ENCODE measurements at regions not wholly inside any gene's neighbourhood (a gene's known extent, or its start where the extent isn't known, plus 50 kb on each side); places are given as distances from the start of the nearest gene placed in this dataset.

DNA sequence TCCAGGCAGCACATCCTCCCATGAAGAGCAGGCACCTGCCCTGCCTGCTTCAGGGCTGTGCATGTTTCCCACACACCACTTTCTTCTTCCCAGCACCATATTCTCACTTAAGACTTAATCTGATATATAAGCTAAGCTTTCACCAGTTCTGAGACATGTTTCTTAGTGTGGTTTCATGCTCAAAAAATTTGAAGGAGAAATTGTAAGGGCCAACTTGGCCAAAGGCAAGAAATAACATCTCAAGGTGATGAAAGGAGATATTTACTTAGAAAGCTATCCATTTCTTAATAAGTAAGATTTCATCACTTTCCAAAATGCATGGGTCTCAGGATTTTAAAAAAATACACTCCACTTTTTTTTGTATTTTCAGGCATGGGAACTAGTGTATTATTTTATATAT, 468.1 kb upstream of the AKR1E2 start:
- DNase-seq (ENCODE audit: low read depth in 4 of 4, low spot score in 3 of 4), result no peak

DNA sequence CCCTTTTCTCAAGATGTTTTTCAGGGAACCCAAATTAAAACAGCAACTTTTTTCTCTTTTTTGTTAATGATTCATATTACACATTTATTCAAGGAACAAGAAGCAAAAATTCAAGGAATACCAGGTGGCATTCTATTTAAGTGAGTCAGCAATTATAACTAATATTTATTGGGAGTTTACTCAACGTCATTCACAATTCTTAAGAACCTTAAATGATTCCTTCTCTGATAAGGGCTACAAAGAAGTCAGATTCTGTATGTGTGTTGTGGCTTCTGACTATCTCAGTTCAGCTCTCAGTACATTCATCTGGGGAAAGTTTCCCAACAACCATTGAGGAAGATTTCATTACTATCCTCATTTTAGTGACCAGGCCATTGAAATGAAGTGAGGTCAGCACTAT, 470.7 kb upstream of the AKR1E2 start:
- DNase-seq (ENCODE audit: low read depth in 4 of 4, low spot score in 3 of 4), result no peak

DNA sequence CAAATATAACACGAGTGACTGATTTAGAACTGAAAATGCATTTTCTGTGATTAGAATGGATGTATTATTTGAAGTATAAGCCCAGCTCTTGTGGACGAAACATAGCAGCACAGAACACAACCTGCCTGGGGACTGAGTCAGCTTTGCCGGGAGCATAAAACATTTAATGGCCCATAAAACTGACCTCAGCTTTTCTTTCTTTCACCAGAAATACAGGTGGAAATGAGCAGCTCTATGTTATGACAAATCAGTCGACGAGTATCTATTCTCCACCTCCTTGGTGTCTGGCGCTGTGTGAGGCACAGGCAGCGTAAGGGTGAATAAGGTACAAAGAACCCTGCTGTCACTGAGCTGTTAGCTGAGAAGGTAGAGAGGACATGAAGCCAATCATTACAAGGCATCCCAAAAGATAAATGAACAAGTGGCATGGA, 471.6 kb upstream of the AKR1E2 start:
- no peak for DNase-seq (ENCODE audit: low read depth in 4 of 4, low spot score in 3 of 4)

DNA sequence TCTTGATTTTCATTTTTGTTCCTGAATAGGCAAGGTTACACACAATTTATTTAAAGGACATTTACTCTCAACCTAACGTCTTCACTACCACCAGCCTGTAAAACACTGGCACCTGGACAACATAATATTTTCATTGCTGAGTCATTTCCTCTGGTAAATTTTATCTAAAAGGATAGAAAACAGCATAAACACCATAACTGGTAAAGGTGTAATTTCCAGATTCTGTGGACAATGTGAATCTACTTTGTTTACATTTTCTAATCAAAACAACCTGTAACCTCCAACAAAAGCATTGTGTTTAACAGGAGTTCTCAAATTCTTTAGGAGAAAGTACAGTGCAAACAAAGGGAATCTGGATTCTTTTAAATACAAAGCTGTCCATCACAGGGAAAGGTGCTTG, 472.0 kb upstream of the AKR1E2 start:
- DNase-seq (ENCODE audit: low read depth in 4 of 4, low spot score in 3 of 4), result no peak

DNA sequence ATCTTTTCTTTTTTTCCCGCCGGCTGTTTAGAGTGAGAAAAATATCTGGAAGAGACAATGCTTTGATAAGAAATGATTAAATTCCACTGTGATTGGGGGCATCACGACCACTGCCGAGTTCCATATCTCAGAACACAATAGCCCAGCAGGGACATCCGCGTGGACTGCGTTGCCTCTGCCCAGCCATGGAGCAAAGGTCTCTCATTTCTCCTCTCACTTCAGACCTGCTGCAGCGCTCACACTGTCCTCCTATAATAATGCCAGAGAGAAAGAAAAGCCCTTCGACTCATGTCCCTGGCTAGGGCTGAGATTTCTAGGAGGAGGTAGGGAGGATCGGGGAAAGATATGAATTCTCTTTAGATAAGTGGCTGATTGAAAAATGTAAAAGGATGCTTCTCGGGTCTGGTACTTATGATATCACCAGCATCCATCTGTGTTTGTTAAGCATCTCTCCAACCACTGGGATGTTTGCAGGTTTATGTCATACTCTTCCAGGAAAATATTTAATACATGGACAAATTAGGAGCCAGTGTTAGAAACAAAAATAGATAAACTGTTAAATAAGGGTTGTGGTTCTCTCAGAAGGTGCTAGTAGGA, 472.9 kb upstream of the AKR1E2 start:
- no peak for DNase-seq (ENCODE audit: low read depth in 4 of 4, low spot score in 3 of 4)

DNA sequence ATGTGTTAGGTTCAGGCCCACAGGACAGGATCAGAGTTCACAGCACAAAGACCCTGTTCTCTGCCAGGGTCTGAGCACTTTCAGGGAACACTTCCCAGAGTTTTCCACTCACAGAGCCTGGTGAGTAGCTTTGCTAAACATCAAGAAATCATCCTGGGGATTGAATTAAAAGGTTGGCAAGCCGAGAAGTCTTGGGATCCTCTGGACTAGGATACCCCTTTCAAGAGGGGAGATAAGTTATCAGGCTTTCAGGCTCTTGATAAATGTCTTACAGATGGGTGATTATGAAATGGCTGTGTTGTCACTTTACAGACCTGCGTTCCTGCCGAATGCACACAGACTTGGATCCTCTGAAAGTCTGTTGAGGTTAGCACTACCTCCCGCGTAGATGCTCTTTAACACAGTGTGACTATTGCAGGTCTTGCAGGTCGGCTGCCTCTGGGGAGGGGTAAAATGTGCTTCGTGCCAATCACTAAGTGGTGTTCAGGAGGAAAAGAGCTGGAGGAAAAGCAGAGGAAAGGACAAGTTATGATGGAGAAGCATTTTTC, 473.5 kb upstream of the AKR1E2 start:
- no peak for DNase-seq (ENCODE audit: low read depth in 4 of 4, low spot score in 3 of 4)

DNA sequence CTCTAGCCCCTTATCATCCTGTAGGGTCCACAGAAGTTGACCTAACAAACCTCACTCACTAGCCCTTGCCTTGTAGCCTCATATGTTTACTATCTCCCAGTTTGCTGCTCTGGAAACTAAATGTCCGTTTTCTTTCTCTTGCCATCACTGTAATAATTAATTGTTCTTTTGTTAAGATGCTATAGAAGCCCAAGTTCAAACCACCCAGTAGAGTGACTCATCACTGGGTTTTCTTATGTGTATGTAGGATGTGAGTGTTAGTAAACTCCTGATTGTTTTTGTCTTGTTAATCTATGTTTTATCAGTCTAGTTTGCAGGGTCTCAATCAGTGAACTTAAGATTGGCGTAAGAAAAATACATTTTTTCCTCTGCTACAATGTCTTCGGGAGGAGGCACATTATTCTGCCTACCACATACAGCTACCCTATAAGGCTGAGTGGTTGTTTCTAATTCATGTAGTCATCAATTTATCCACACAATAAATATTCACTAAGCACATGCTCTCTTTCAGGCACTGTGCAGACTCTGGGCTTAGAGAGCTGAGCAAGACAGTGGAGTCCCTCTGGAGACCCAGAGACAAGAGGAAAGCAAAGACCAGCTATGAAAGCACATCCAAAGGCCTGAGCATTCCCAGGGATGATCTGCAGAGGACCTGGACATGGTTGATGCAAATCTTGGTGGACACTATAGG, 474.1 kb upstream of the AKR1E2 start:
- DNase-seq (ENCODE audit: low read depth in 4 of 4, low spot score in 3 of 4), result no peak

DNA sequence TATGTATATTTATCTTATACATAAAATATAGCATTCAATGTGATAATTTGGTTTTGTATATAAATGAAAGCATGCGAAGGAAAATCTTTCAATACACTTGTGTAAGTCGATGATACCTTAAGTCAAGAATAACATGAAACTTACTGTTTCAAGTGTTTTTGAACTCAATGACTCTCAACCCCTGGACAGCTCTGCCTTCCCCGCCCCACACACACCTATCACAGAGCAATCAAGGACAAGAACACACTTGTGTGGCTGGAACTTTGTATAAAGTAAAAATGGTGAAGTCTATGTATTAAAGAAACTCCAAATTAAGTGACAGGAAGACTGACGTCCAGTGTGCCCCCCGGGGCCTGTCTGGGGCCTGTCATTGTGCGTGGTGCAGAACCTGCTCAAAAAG, 478.6 kb upstream of the AKR1E2 start:
- DNase-seq (ENCODE audit: low read depth in 4 of 4, low spot score in 3 of 4), result no peak

DNA sequence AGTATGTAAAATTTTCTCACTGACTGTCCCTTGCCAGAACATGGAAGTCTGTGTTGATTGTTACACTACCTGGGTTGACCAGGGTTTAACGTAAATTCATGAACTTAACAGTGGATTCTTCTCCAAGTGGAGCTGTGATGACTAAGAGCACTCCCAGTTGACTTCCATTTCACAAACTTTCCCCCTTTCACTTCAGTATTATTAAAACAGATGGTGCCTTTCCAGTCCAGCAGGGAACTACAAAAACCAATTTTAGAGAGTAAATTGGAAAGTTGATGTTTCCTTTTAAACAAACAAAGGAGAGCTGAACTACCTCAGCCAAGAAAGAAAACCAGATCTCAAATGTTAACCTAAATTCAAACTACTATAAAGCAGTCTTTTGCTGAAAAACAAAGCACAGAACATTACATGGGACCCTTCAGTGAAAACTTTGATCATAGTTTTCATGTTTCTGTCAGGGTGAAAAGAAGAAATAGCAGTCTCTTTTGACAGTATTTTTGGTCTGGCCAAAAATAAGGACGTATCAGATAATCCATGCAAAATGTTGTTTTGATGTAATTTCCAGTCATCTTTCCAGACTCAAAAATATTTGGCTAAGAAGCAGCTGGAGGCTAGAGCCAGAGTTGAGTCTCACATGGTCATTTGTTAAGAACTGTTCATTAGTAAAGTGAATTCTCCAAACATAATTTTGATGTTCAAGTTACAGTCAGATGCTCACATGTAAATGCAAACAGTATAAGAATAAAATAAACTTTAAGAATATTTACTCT, 479.9 kb upstream of the AKR1E2 start:
- DNase-seq (ENCODE audit: low read depth in 4 of 4, low spot score in 3 of 4), result no peak

DNA sequence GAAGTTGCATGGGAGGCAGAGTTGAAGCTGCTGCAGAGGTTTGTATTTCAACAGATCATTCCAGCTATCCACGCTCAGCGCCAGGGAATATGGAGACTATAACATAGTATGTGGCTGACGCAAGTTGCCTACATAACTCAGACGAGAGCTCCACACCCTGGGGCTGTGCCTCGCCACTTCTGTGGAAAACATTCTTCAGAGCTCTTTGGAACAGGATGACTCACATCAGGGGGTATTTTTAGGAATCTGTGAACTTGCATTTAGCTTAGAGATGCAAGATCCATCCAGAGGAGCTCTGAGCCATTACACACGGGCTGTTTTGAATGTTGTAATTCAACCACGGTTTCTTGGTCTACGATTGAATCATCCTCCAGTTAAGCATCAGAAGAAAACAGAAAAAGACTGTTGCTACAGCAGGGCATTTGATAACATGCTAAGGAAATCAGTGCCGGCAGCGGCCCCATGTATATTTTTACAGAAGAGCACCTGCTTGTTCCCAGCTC, 481.5 kb upstream of the AKR1E2 start:
- no peak for DNase-seq (ENCODE audit: low read depth in 4 of 4, low spot score in 3 of 4)

DNA sequence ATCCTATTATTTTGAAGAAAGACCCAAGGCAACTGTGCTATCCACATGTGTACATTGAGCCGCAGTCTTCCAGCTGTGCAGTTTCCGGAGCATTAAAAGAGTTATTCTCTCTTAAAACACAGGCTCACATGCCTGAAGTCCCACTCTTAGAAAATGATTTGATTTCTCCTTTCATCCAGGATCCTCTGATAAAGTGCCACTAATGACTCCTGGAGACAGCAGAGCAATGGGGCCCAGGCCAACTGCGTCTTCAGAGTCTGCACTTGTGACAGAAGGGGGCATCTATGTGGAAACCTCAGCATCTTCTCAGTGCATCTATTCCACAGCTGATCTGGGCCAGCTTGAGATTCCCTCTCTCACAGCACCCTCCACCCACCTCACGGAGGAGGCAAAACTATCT, 482.1 kb upstream of the AKR1E2 start:
- DNase-seq (ENCODE audit: low read depth in 4 of 4, low spot score in 3 of 4), result no peak

DNA sequence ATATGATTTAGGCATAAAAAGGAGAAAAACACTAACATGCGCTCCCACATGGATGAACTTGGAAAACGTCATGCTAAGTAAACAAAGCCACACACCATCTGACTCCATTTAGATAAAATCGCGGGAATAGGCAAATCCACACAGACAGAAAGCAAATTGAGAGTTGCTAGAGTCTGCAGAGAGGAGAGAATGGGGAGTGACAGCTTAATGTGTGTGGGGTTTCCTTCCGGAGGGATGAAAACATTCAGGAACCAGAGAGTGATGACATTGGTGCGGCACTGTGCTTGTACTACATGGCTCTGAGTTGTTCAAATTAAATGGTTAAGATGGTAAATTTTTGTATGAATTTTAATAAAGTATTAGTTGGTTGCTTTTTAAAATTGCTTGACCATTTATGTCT, 482.9 kb upstream of the AKR1E2 start:
- DNase-seq (ENCODE audit: low read depth in 4 of 4, low spot score in 3 of 4), result no peak

DNA sequence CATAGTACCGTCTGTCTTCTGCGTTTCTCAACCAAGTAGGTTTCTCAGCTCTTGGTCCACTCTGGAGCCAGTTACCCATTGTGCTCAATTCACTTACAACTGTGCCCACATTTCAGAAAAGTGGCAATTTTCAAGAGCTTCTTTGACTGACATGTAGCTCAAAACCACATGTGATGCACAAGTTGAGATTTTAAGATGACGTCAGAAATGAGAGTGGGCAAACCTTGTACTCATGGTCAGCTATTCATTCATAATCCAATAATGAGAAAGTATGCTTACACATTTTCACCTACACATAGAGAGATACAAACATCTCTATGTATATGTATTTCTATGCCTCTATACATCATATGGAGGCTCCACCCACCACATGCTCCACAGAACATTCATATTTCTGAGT, 487.2 kb upstream of the AKR1E2 start:
- DNase-seq (ENCODE audit: low read depth in 4 of 4, low spot score in 3 of 4), result no peak

DNA sequence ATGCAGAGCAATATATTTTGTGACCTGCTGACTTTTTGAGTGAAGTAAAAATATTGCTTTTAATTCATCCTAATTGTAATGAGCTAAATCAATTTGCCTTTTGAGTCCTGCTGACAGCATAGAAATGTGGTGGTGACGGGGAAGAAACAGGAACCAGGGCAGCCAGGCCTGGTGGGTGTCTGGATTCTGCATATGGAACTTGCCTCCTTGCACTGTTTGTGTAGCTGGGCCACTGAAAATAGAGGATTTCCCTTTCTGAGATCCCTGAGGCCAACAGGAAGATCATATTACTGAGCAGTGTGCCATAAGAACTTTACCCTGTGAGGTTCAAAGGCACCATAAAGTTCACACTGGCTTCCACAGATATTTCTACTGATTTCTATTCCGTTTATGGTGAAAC, 488.4 kb upstream of the AKR1E2 start:
- no peak for DNase-seq (ENCODE audit: low read depth in 4 of 4, low spot score in 3 of 4)

DNA sequence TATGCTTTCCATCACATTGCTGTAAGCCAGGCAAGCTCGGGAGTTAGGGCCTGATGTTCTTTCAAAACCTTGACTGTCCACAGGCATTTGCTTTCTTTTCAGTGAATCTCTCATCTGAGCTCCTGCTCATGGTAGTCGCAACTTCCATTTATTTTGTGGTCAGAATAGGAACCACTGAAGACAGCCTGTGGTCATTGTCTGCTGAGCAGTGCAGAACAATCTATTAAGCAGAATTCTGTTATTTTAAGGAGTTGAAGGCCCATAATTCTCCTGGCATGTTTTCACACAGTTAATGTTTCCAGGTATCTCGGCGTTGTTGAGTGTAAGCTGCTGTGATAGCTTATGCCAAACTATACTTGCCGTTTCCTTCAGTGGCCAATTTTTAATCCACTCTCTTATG, 491.1 kb upstream of the AKR1E2 start:
- no peak for DNase-seq (ENCODE audit: low read depth in 4 of 4, low spot score in 3 of 4)

DNA sequence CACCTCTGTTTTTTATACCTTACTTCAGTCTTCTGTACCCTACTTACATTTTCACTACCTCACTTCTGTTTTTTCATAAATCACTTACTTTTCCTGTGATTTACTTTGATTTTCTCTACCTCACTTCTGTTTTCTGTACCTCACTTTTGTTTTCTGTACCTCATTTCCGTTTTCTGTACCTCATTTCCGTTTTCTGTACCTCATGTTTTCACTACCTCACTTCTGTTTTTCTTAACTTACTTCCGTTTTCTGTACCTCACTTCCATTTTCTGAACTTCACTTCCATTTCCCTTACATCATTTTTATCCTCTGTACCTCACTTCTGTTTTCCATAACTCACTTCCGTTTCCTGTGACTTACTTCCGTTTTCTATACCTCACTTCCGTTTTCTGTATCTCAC, 492.0 kb upstream of the AKR1E2 start:
- no peak for DNase-seq (ENCODE audit: low read depth in 4 of 4, low spot score in 3 of 4)

DNA sequence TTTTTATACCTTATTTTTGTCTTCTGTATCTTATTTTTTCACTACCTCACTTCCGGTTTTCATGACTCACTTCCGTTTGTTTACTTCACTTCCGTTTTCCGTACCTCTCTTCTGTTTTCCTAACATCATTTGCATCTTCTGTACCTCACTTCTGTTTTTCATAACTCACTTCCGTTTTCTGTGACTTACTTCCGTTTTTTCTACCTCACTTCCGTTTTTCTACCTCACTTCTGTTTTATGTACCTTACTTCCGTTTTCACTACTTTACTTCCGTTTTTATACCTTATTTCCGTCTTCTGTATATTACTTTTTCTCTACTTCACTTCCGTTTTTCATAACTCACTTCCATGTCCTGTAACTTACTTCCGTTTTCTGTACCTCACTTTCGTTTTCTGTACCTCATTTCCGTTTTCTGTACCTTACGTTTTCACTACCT, 492.5 kb upstream of the AKR1E2 start:
- DNase-seq (ENCODE audit: low read depth in 4 of 4, low spot score in 3 of 4), result no peak

DNA sequence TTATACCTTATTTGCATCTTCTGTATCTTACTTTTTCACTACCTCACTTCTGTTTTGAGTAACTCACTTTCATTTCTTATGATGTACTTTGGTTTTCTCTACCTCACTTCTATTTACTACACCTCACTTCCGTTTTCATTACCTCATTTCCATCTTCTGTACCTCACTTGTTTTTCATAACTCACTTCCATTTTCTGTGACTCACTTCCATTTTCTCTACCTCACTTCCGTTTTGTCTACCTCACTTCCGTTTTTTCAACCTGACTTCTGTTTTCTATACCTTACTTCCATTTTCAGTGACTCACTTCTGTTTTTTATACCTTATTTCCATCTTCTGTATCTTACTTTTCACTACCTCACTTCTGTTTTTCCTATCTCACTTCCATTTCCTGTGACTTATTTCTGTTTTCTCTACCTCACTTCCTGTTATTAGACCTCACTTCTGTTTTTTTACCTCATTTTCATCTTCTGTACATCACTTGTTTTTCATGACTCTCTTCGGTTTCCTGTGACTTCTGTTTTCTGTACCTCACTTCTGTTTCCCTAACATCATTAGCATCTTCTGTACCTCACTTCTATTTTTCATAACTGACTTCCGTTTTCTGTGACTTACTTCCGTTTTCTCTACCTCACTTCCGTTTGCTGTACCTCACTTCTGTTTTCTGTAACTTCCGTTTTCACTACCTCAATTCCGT, 493.1 kb upstream of the AKR1E2 start:
- DNase-seq (ENCODE audit: low read depth in 4 of 4, low spot score in 3 of 4), result no peak

DNA sequence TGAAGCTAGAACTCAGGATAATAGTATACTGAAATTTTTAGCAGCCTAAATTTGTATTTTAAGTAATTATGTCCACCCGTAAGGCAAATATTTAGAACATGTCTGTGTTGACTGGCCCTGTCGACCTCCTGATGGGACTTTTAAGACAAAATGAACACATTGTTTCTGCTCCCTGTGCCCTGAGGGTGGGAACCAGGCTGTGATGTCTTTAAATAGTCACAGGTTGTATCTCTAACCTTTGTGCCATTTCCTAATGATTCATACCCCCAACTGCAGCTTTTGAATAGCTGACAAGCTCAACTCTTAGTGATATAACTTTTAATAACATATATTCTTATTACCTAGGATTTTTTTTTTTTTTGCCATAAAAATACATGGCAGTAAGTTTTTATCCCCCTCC, 494.9 kb upstream of the AKR1E2 start:
- DNase-seq (ENCODE audit: low read depth in 4 of 4, low spot score in 3 of 4), result no peak

DNA sequence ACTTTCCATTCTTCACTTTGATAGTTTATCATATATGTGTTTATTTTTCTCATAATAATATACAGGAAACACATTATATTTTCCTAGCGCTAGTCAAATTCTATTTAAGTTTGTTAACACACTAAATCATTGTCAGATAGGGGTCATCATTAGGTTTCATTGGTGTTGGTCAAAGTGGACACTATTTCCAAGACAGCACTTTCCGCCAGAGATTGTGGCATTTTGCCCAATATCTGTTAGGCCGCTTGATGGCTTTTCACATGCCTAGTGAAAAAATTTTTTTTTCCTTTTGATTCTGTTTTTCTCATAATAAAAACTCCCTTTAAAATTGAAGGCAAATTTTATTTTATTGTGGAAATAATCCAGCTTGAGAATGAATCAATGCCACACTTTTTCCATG, 495.4 kb upstream of the AKR1E2 start:
- no peak for DNase-seq (ENCODE audit: low read depth in 4 of 4, low spot score in 3 of 4)

DNA sequence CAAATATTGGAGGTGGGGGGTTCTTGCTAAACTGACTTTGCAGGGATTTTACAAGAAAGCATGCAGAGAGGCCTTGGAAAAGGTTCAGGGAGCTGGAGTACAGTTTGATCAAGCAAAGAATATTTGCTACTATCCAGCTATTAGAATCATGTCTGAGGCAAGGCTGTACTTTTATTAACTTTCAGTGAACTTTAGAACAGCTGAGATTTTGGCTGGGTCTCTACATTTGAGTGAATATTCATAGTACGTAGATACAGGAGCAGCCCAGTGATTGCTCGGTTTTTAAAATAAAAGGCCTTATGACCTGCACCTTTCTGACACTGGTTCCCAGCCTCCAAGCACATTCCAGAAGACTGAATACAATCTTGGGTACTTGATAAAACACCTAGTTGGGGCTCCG, 496.8 kb upstream of the AKR1E2 start:
- no peak for DNase-seq (ENCODE audit: low read depth in 4 of 4, low spot score in 3 of 4)
